ENCODE measurements at regions not wholly inside any gene's neighbourhood (a gene's known extent, or its start where the extent isn't known, plus 50 kb on each side); places are given as distances from the start of the nearest gene placed in this dataset.
A peak's percentile ranks its signal among the peaks of the same experiment; 100 is the strongest.

DNA sequence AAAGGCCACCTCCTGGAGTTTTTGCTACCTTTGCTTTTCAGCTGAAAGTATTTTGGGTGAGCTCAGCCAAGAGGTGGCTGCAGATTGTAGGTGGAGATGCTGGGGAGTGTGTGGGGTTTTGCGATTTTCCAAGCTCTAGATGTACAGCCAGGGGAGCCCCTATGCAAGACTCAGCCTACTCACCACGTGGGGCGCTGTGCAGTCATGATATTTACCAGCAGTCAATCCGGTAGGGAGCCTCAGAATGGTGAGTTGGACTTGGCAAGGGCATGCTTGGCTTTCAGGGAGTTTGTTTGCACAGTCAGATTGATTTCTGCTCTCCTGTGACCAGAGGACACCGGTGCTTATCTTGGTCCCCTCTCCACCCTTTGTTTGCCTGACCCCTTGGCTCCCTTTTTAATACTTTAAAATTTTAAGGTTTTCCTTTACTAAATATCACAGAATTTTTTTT, 175.3 kb downstream of the UTP18 start:
- Histone ChIP-seq H3K9me3 (replicated peaks) (no peaks in the 10 kb centered on the region), H3K4me1 (peaks cover 9% of the 10 kb centered on the region), H3K4me3 (peak overlapping the region; percentile 16; the same call in 1 of the 2 replicates), H3K27ac (peak overlapping the region; percentile 90), H3K36me3 (no peaks in the 10 kb centered on the region), H3K27me3 (no peaks in the 10 kb centered on the region)
- DNase-seq, result peak; percentile 66 to 79

DNA sequence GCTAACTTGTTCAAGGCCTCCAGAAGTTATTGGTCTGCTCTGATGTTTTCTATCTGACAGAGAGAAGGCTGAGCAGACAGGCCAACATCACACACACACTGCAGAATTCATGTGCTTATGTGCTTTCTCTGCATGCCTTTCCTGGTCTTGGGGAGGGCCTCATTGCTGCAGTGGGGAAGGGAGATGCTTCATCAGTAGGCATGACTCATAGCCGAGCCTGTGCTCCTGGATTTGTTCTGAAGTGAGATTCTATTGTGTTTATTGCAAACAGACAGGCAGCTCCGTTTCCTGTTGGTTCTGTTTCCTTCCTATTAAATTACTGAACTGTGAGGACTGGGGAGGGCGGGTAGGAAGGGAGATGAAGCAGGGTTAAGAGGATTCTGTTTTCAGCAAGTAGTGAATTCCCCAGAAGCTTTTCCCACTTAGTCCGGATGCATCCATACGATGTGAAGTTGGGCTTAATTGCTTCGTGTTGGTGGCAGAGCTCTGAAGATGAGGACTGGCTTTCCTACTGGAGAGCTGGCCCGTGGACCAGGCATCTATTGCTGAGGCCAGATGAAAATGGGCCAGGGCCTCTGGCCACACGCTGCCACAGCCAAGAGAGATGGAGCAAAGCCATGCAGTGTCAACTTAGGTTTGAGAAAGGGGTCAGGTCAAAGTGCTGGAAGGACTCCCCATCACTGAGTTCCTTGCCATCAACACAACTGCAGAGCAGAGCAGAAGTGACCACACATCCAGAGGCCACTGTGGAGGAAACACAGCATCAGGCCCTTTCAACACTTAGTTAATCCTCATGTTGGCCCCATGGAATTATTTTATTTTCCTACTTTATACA, 179.3 kb downstream of the UTP18 start:
- no peak overlapping the region for H3K4me3 ChIP-seq
- no peaks in the 10 kb centered on the region for H3K36me3 ChIP-seq
- no peaks in the 10 kb centered on the region for H3K9me3 ChIP-seq (replicated peaks)
- DNase-seq, result no peak
- H3K27me3 ChIP-seq, result no peaks in the 10 kb centered on the region
- no peak overlapping the region for H3K27ac ChIP-seq
- H3K4me1 ChIP-seq, result peaks cover 5% of the 10 kb centered on the region

DNA sequence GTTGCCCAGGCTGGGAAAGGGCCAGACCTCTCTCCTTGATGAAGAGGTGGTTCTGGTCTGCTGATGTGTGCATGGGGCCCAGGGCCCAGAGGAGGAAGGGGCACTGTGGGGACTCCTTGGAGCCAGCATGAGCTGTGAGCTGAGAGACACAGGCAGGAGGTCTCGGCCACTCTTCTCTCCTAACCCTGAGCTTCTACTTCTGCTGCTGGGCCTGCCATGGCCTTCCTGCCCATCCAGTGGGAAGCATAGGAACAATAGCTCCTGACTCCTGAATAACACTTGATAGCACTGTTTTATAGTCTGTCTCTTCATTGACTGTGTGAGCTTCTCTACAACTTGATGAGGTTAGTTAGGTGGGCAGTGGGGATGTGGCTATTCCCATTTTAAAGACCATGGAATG, 181.1 kb downstream of the UTP18 start:
- H3K27me3 ChIP-seq, result no peaks in the 10 kb centered on the region
- no peaks in the 10 kb centered on the region for H3K9me3 ChIP-seq (replicated peaks)

DNA sequence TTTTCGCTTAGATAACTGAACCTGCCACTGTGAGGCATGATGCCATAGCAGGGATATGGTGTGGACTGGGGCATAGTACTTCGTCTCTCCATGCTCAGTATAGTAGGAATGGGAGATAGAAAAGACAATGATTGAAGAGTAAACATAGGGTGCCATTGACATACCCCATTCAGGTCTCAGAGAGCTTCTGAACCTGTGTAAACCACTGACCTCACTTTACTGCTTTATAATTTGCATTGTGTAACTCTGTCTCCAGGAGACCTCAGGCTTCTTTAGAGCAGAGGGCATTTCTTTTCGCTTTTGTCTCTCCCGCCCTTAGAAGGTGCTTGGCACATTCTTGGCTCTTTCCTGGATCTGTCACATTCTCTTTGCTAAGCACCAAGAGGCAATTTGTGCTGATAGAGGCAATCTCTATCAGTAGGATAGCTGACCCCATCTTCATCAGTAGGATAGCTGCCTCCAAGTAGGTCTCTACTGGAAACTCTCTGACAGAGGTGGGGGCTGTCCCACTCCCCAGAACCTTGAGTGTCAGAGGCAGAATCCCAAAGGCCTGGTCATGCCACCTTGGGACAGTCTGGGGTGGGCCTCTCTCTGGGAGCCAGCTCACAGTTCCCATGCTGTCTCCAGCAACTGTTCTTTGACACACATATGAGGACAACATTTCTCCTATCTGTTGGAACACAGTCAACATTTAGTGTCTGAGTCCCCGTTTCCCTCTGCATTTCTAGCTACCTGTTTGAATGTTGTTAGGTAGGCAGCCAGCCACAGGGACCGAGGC, 181.9 kb downstream of the UTP18 start:
- H3K27me3 ChIP-seq, result no peaks in the 10 kb centered on the region
- H3K27ac ChIP-seq, result no peak overlapping the region
- H3K36me3 ChIP-seq, result no peaks in the 10 kb centered on the region
- H3K4me3 ChIP-seq, result no peak overlapping the region
- no peaks in the 10 kb centered on the region for H3K9me3 ChIP-seq (replicated peaks)
- no peaks in the 10 kb centered on the region for H3K4me1 ChIP-seq
- DNase-seq, result no peak

More for the DNA sequence above, 181.1 kb downstream of the UTP18 start:
- no peaks in the 10 kb centered on the region for H3K36me3 ChIP-seq
- H3K4me1 ChIP-seq, result no peaks in the 10 kb centered on the region
- no peak overlapping the region for H3K4me3 ChIP-seq
- DNase-seq, result no peak
- H3K27ac ChIP-seq, result no peak overlapping the region

- Histone ChIP-seq H3K9me3 (replicated peaks) (no peaks in the 10 kb centered on the region), H3K4me1 (no peaks in the 10 kb centered on the region), H3K36me3 (no peaks in the 10 kb centered on the region), H3K27ac (no peak overlapping the region), H3K27me3 (no peaks in the 10 kb centered on the region), H3K4me3 (no peak overlapping the region)
- no peak for DNase-seq
These were observed 183.3 kb downstream of the UTP18 start for GRCh38 chr17:51443646-51444045.

DNA sequence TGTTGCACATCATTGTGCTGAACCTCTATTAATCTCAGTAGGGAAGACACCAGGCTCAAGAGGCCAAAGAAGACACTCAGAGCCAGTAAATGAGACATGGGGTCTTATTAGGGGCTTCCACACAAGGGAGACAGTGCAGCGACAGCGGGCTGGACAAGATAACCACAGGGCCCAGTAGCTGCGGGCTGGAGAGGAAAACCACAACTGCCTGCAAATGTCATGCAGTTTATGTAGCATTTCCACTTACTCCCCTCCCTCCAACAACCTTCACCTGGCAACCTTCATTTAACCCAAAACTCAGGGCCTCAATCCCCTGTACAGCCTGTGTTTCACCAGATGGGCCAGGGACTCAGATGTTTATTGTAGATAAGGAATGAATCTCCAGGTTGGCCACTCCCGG, 185.6 kb downstream of the UTP18 start:
- no peak for DNase-seq
- no peak overlapping the region for H3K27ac ChIP-seq
- no peaks in the 10 kb centered on the region for H3K9me3 ChIP-seq (replicated peaks)
- no peaks in the 10 kb centered on the region for H3K27me3 ChIP-seq
- H3K4me3 ChIP-seq, result no peak overlapping the region
- no peaks in the 10 kb centered on the region for H3K36me3 ChIP-seq
- no peaks in the 10 kb centered on the region for H3K4me1 ChIP-seq

- Histone ChIP-seq H3K27ac (no peak overlapping the region), H3K4me1 (no peaks in the 10 kb centered on the region), H3K9me3 (replicated peaks) (no peaks in the 10 kb centered on the region), H3K36me3 (no peaks in the 10 kb centered on the region), H3K4me3 (no peak overlapping the region), H3K27me3 (no peaks in the 10 kb centered on the region)
- no peak for DNase-seq
These were observed 194.2 kb downstream of the UTP18 start for GRCh38 chr17:51454456-51454978.

GRCh38 chr17:51455211-51455610, 194.9 kb downstream of the UTP18 start:
- Histone ChIP-seq H3K4me3 (no peak overlapping the region), H3K27me3 (no peaks in the 10 kb centered on the region), H3K27ac (no peak overlapping the region), H3K4me1 (no peaks in the 10 kb centered on the region), H3K9me3 (replicated peaks) (no peaks in the 10 kb centered on the region), H3K36me3 (no peaks in the 10 kb centered on the region)
- DNase-seq, result no peak

GRCh38 chr17:51455931-51456330, 195.6 kb downstream of the UTP18 start:
- Histone ChIP-seq H3K4me1 (no peaks in the 10 kb centered on the region), H3K36me3 (no peaks in the 10 kb centered on the region), H3K27me3 (no peaks in the 10 kb centered on the region), H3K27ac (no peak overlapping the region), H3K4me3 (no peak overlapping the region), H3K9me3 (replicated peaks) (no peaks in the 10 kb centered on the region)
- no peak for DNase-seq

DNA sequence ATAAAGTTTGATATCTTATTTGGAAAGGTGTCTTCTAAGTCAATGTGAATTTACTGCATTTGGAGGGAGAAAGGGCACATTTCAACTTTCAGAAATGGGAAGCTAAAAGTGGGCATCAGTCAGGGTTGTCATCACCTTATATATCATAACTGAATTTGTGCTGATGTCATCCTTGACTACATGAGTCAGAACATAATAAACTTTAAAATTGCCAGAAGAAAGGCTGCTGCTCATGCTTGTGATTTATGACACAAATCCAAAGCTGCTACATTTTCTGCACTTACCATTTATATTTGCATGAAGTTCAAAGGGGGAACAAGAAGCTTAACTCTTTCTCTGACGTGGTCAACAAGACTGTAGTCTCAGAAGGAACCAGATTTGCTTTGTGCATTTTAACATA, 196.6 kb downstream of the UTP18 start:
- Histone ChIP-seq H3K9me3 (replicated peaks) (no peaks in the 10 kb centered on the region), H3K27me3 (no peaks in the 10 kb centered on the region), H3K4me3 (no peak overlapping the region), H3K36me3 (no peaks in the 10 kb centered on the region), H3K4me1 (no peaks in the 10 kb centered on the region), H3K27ac (no peak overlapping the region)
- DNase-seq, result no peak

GRCh38 chr17:51461578-51462004, 201.2 kb downstream of the UTP18 start:
- no peaks in the 10 kb centered on the region for H3K4me1 ChIP-seq
- H3K27me3 ChIP-seq, result no peaks in the 10 kb centered on the region
- no peak overlapping the region for H3K27ac ChIP-seq
- peak; percentile 81 to 88 for DNase-seq
- no peaks in the 10 kb centered on the region for H3K36me3 ChIP-seq
- no peaks in the 10 kb centered on the region for H3K9me3 ChIP-seq (replicated peaks)
- no peak overlapping the region for H3K4me3 ChIP-seq

DNA sequence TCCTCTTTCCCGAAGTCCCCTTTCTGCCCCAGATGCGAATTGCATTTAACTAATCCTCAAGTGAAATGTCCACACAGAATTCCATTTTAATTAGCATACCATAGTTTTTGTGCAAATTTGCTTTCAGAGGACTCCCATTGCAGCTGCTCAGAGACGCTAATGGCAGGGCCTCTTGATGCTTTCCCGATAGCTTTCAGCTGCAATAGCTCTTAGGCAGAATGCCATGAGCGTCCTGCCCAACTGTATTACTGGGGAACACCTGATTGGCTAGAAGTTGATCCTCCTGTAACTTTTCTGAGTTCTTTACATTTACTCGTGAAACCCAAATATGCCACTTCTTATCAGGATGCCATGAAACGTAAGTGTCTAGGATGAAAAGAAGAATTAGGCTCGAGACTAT, 203.0 kb downstream of the UTP18 start:
- no peaks in the 10 kb centered on the region for H3K36me3 ChIP-seq
- no peak overlapping the region for H3K4me3 ChIP-seq
- no peaks in the 10 kb centered on the region for H3K9me3 ChIP-seq (replicated peaks)
- H3K4me1 ChIP-seq, result no peaks in the 10 kb centered on the region
- DNase-seq, result no peak
- no peaks in the 10 kb centered on the region for H3K27me3 ChIP-seq
- H3K27ac ChIP-seq, result no peak overlapping the region

GRCh38 chr17:51467336-51467735, 207.0 kb downstream of the UTP18 start:
- H3K27ac ChIP-seq, result no peak overlapping the region
- no peaks in the 10 kb centered on the region for H3K36me3 ChIP-seq
- H3K4me1 ChIP-seq, result no peaks in the 10 kb centered on the region
- no peak overlapping the region for H3K4me3 ChIP-seq
- no peaks in the 10 kb centered on the region for H3K9me3 ChIP-seq (replicated peaks)
- DNase-seq, result no peak
- H3K27me3 ChIP-seq, result no peaks in the 10 kb centered on the region

GRCh38 chr17:51472670-51473205, 212.4 kb downstream of the UTP18 start:
- no peak for DNase-seq
- no peaks in the 10 kb centered on the region for H3K27me3 ChIP-seq
- no peak overlapping the region for H3K27ac ChIP-seq
- no peaks in the 10 kb centered on the region for H3K36me3 ChIP-seq
- H3K4me3 ChIP-seq, result no peak overlapping the region
- H3K4me1 ChIP-seq, result no peaks in the 10 kb centered on the region
- no peaks in the 10 kb centered on the region for H3K9me3 ChIP-seq (replicated peaks)

DNA sequence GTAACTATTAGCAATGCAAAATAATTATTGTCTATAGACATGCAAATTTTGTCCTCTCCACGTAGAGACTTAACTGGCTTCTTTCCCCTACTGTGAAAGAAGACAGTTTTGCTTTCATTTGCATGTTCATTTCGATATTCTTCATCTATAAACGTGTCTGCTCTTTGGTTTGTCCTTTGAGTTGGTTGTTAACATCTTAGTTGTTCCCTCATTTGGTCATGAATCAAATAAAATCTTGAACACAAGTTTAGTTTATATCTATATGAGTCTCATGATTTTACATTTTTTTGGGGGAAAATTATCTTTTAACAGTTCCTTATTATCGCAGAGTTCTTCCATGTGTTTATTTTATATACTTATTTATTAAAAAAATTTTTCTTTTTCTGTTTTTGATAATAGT, 214.4 kb downstream of the UTP18 start:
- Histone ChIP-seq H3K36me3 (no peaks in the 10 kb centered on the region), H3K27me3 (no peaks in the 10 kb centered on the region), H3K4me3 (no peak overlapping the region), H3K4me1 (no peaks in the 10 kb centered on the region), H3K27ac (no peak overlapping the region), H3K9me3 (replicated peaks) (no peaks in the 10 kb centered on the region)
- DNase-seq, result no peak
